Astrocyte of the cerebellum (primary cell): ENCODE measurements at regions not wholly inside any gene's neighbourhood (a gene's known extent, or its start where the extent isn't known, plus 50 kb on each side); places are given as distances from the start of the nearest gene placed in this dataset.

ENCODE experiments used
- DNase-seq: peaks from one replicate; pipeline ENCODE4 v3.0.0-alpha.2; 2011; ENCODE audit warnings: low read depth
- H3K4me3 ChIP-seq: 2 replicates; pipeline ENCODE4 v1.5.1; 2011; ENCODE audit warnings: mild to moderate bottlenecking, low read depth, low read length, moderate library complexity
- CTCF ChIP-seq: IDR thresholded peaks from 2 replicates; pipeline ENCODE4 v1.5.1; 2012; ENCODE audit warnings: low read length, low read depth, moderate library complexity, mild to moderate bottlenecking; ENCODE audit errors: missing control alignments
- in situ Hi-C: cut with HindIII; loops from 2 replicates; pipeline ENCODE4 v1.10.0; 2017; ENCODE audit warnings: low sequenced_read_pairs

GRCh38 chr5:61246768-61247307, 84.6 kb upstream of the SMIM15 start:
- in situ Hi-C loops = no loop called here
- TF ChIP-seq CTCF = no peak
- DNase-seq = no peak
- no peak overlapping the region for H3K4me3 ChIP-seq

GRCh38 chr5:61251874-61252642, 80.0 kb upstream of the ZSWIM6 start:
- DNase-seq = no peak
- in situ Hi-C loops = no loop called here
- H3K4me3 ChIP-seq = no peak overlapping the region
- no peak for TF ChIP-seq CTCF

GRCh38 chr5:61252643-61252925, 79.5 kb upstream of the ZSWIM6 start:
- no peak overlapping the region for H3K4me3 ChIP-seq
- no peak for TF ChIP-seq CTCF
- DNase-seq = no peak
- in situ Hi-C loops = no loop called here

- no peak for TF ChIP-seq CTCF
- no peak overlapping the region for H3K4me3 ChIP-seq
- in situ Hi-C loops = no loop called here
- no peak for DNase-seq
Observed at GRCh38 chr5:61253547-61253946, 78.5 kb upstream of the ZSWIM6 start.

GRCh38 chr5:61254969-61255555, 77.0 kb upstream of the ZSWIM6 start:
- no peak for TF ChIP-seq CTCF
- DNase-seq = no peak
- in situ Hi-C loops = no loop called here
- no peak overlapping the region for H3K4me3 ChIP-seq

GRCh38 chr5:61256474-61256873, 75.6 kb upstream of the ZSWIM6 start:
- in situ Hi-C loops = no loop called here
- H3K4me3 ChIP-seq = no peak overlapping the region
- TF ChIP-seq CTCF = no peak
- no peak for DNase-seq
